ENCODE measurements at regions not wholly inside any gene's neighbourhood (a gene's known extent, or its start where the extent isn't known, plus 50 kb on each side); places are given as distances from the start of the nearest gene placed in this dataset.

- no TSS peak for BruUV-seq (replicated peaks)
- Histone ChIP-seq H2AFZ (ENCODE audit: low read depth, low read length, poor library complexity, severe bottlenecking) (peak overlapping the region; percentile 44), H3K27me3 (ENCODE audit: insufficient read depth, low read length) (0 out of 2 replicates have a peak, but pooled peaks cover 4% of the 10 kb centered on the region), H3K4me1 (ENCODE audit: control insufficient read depth in 1 of 2, insufficient read depth in 2 of 2, low read length in 2 of 2) (peaks cover 0 to 3% of the 10 kb centered on the region in 2 experiments; a peak in 1 of 4 replicates), H3K27ac (ENCODE audit: low read depth, low read length) (no peak overlapping the region), H3K36me3 (ENCODE audit: control insufficient read depth in 1 of 2, insufficient read depth in 2 of 2, low read length in 2 of 2) (no peaks in the 10 kb centered on the region), H3K79me2 (ENCODE audit: insufficient read depth, low read length) (no peaks in the 10 kb centered on the region), H4K20me1 (ENCODE audit: insufficient read depth) (no peaks in the 10 kb centered on the region), H3K9ac (ENCODE audit: low read length) (no peak overlapping the region), H3K9me2 (ENCODE audit: insufficient read depth) (no peaks in the 10 kb centered on the region), H3K9me3 (ENCODE audit: control insufficient read depth in 1 of 2, insufficient read depth in 1 of 2, low read depth in 1 of 2, low read length in 2 of 2) (no peaks in the 10 kb centered on the region), H3K4me3 (replicated peaks in 1 of 2; ENCODE audit: low read depth in 1 of 2, low read length in 2 of 2) (no peak overlapping the region), H3K4me2 (ENCODE audit: low read length) (peak overlapping the region; percentile 31)
- DNase-seq (ENCODE audit: low read depth, low spot score), result peak; percentile 74
- ChIA-PET POLR2A (interaction anchor here (1.0 kb wide), 1 partner anchor 188 kb away, joined by 3 read pairs; no protein-coding TSS in a partner anchor), CTCF (interaction anchor here (0.6 to 2.8 kb wide), 18 partner anchors 9 to 375 kb away, joined by 3 to 59 read pairs (median 4); partner anchors contain the start of gene RXFP2), RAD21 (ENCODE audit: low non-redundant PET in 1 of 2, low total read pairs in 2 of 2, uncharacterized antibody in 2 of 2, unreplicated experiment in 2 of 2) (interaction anchor here (0.7 to 1.3 kb wide), 4 partner anchors 187 to 263 kb away, joined by 3 to 7 read pairs (median 4); no protein-coding TSS in a partner anchor)
- intact Hi-C loops (cut with micrococcal nuclease), result loop anchor here (1.0 kb wide), 1 partner anchor 188 kb away; no protein-coding TSS in a partner anchor
- peak; percentile 87 for TF ChIP-seq RAD21 (IDR thresholded peaks at IDR 0.05; ENCODE audit: low read depth)
- peak; percentile 72 to 94 (median 93) for TF ChIP-seq CTCF (IDR thresholded peaks at IDR 0.05 in 2 of 3, conservative IDR thresholded peaks at IDR 0.05 in 1 of 3; ENCODE audit: borderline replicate concordance in 1 of 3, insufficient read depth in 1 of 3, low read depth in 2 of 3, low read length in 2 of 3)
- TF ChIP-seq EZH2phosphoT487 (IDR thresholded peaks at IDR 0.05; ENCODE audit: borderline replicate concordance), result no peak
- ATAC-seq, result peak; percentile 100
These were observed 224.5 kb downstream of the B3GLCT start for GRCh38 chr13:31424130-31424729.

DNA sequence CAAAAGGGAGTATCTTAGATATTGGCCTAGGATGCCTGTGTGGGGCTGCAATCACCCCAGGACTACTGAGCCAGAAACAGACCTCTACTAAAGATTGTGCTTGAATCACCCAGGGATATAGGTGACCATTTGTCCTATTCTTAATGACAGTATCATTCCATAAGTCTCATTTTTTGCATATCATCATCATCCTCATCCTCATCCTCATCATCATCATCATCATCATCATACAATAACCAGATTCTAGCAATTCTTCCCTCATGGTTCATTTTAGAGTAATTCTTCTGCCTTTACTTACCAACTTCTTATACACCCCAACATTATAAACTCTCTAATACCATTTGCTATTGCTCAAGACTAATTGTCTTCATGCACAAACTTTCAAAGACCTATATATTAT, 226.6 kb downstream of the B3GLCT start:
- H3K9ac ChIP-seq (ENCODE audit: low read length), result no peak overlapping the region
- no peaks in the 10 kb centered on the region for H3K79me2 ChIP-seq (ENCODE audit: insufficient read depth, low read length)
- peaks cover 0 to 3% of the 10 kb centered on the region in 2 experiments; a peak in 1 of 4 replicates for H3K4me1 ChIP-seq (ENCODE audit: control insufficient read depth in 1 of 2, insufficient read depth in 2 of 2, low read length in 2 of 2)
- H3K36me3 ChIP-seq (ENCODE audit: control insufficient read depth in 1 of 2, insufficient read depth in 2 of 2, low read length in 2 of 2), result no peaks in the 10 kb centered on the region
- CTCF ChIA-PET, result interaction anchor here (0.9 to 1.3 kb wide), 3 partner anchors 16 to 315 kb away, joined by 3 to 4 read pairs (median 3); no protein-coding TSS in a partner anchor
- H3K9me3 ChIP-seq (ENCODE audit: control insufficient read depth in 1 of 2, insufficient read depth in 1 of 2, low read depth in 1 of 2, low read length in 2 of 2), result no peaks in the 10 kb centered on the region
- no TSS peak for BruUV-seq (replicated peaks)
- ATAC-seq (no peak), DNase-seq (ENCODE audit: low read depth, low spot score) (no peak)
- H3K27ac ChIP-seq (ENCODE audit: low read depth, low read length), result no peak overlapping the region
- no peak overlapping the region for H3K4me3 ChIP-seq (replicated peaks in 1 of 2; ENCODE audit: low read depth in 1 of 2, low read length in 2 of 2)
- no peak overlapping the region for H3K4me2 ChIP-seq (ENCODE audit: low read length)
- POLR2A ChIA-PET, result no interaction called here
- H3K9me2 ChIP-seq (ENCODE audit: insufficient read depth), result no peaks in the 10 kb centered on the region
- no peaks in the 10 kb centered on the region for H4K20me1 ChIP-seq (ENCODE audit: insufficient read depth)
- H3K27me3 ChIP-seq (ENCODE audit: insufficient read depth, low read length), result peaks cover 15% of the 10 kb centered on the region
- intact Hi-C loops (cut with micrococcal nuclease), result no loop called here
- RAD21 ChIA-PET (ENCODE audit: low non-redundant PET in 1 of 2, low total read pairs in 2 of 2, uncharacterized antibody in 2 of 2, unreplicated experiment in 2 of 2), result no interaction called here
- no peak overlapping the region for H2AFZ ChIP-seq (ENCODE audit: low read depth, low read length, poor library complexity, severe bottlenecking)
- TF ChIP-seq RAD21 (IDR thresholded peaks at IDR 0.05; ENCODE audit: low read depth) (no peak), CEBPB (IDR thresholded peaks at IDR 0.05; ENCODE audit: low read depth) (no peak), CTCF (IDR thresholded peaks at IDR 0.05 in 2 of 3, conservative IDR thresholded peaks at IDR 0.05 in 1 of 3; ENCODE audit: borderline replicate concordance in 1 of 3, insufficient read depth in 1 of 3, low read depth in 2 of 3, low read length in 2 of 3) (no peak), EGR1 (IDR thresholded peaks at IDR 0.05; ENCODE audit: low read depth) (no peak), ELF1 (IDR thresholded peaks at IDR 0.05; ENCODE audit: borderline replicate concordance, low read depth) (no peak), SRF (IDR thresholded peaks at IDR 0.05; ENCODE audit: low read depth) (no peak), SIN3A (IDR thresholded peaks at IDR 0.05; ENCODE audit: low read depth) (no peak), EZH2 (IDR thresholded peaks at IDR 0.05) (no peak), SP1 (IDR thresholded peaks at IDR 0.05; ENCODE audit: low read depth) (no peak), MAX (IDR thresholded peaks at IDR 0.05) (no peak), JUND (IDR thresholded peaks at IDR 0.05) (no peak), YY1 (IDR thresholded peaks at IDR 0.05; ENCODE audit: extremely low read depth, insufficient replicate concordance, low read depth, low read length) (no peak), POLR2AphosphoS5 (IDR thresholded peaks at IDR 0.05; ENCODE audit: low read depth, low read length) (no peak), FOSL1 (IDR thresholded peaks at IDR 0.05; ENCODE audit: low read depth) (no peak), TCF7L2 (IDR thresholded peaks at IDR 0.05; ENCODE audit: borderline replicate concordance, extremely low read depth, insufficient read depth, insufficient read length) (no peak)
